ENCODE measurements at regions not wholly inside any gene's neighbourhood (a gene's known extent, or its start where the extent isn't known, plus 50 kb on each side); places are given as distances from the start of the nearest gene placed in this dataset.

DNA sequence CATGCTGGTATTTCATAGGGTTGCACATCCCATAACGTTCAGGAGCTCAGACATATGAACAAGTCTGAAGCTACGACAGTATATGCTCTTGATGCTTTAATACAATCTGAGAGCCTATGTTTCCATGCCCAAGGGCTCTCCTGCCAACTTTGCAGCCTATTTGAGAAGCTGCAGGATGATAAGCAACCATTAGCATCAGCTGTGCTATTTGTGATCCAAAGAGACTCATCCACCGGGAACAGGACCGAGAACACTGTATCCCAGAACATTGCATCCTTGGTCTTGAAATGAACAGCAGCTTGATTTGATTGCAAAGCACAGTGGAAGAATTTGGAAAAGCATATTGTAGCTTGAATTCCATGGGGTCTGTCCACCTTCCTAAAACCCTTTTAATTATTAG is 156.2 kb upstream of the PTER start:
- 2% methylated on average over 4 of the region's 4 CpGs for WGBS (ENCODE audit: insufficient coverage, low coverage, missing lambda C conversion rate)
- in situ Hi-C loops (cut with MboI) (no loop called here), intact Hi-C loops (cut with micrococcal nuclease) (no loop called here)
- CTCF ChIA-PET (ENCODE audit: low intra/inter-chr PET ratio): no interaction called here
- TF ChIP-seq ZNF830 (CRISPR knock-in tag; IDR thresholded peaks at IDR 0.05) (no peak), U2AF2 (optimal IDR thresholded peaks at IDR 0.05; ENCODE audit: low read depth, low read length) (no peak), ZNF507 (tag; conservative IDR thresholded peaks at IDR 0.05) (no peak), POLR2AphosphoS5 (IDR thresholded peaks at IDR 0.05; ENCODE audit: control insufficient read depth, insufficient read depth, low read depth, low read length) (no peak), KLF10 (CRISPR knock-in tag; IDR thresholded peaks at IDR 0.05) (no peak), POLR2B (IDR thresholded peaks at IDR 0.05; ENCODE audit: low read depth, partially characterized antibody) (no peak), RCOR1 (IDR thresholded peaks at IDR 0.05; ENCODE audit: borderline replicate concordance in 1 of 2, low read depth in 2 of 2, low read length in 2 of 2) (no peak), FOXA3 (CRISPR knock-in tag; conservative IDR thresholded peaks at IDR 0.05 in 1 of 2, IDR thresholded peaks at IDR 0.05 in 1 of 2) (no peak), ERF (CRISPR knock-in tag; IDR thresholded peaks at IDR 0.05) (no peak), ZKSCAN1 (IDR thresholded peaks at IDR 0.05; ENCODE audit: low read depth, low read length) (no peak), GABPB1 (CRISPR knock-in tag; IDR thresholded peaks at IDR 0.05) (no peak), SREBF1 (IDR thresholded peaks at IDR 0.05; ENCODE audit: borderline replicate concordance, low read depth, low read length) (no peak), TFAM (CRISPR knock-in tag; conservative IDR thresholded peaks at IDR 0.05) (no peak), ZNF444 (CRISPR knock-in tag; IDR thresholded peaks at IDR 0.05) (no peak), HNRNPK (IDR thresholded peaks at IDR 0.05; ENCODE audit: low read depth, low read length, poor library complexity, severe bottlenecking) (no peak), ZNF197 (CRISPR knock-in tag; IDR thresholded peaks at IDR 0.05; ENCODE audit: low read depth) (no peak)
- TF ChIP-seq, protein P1, sequence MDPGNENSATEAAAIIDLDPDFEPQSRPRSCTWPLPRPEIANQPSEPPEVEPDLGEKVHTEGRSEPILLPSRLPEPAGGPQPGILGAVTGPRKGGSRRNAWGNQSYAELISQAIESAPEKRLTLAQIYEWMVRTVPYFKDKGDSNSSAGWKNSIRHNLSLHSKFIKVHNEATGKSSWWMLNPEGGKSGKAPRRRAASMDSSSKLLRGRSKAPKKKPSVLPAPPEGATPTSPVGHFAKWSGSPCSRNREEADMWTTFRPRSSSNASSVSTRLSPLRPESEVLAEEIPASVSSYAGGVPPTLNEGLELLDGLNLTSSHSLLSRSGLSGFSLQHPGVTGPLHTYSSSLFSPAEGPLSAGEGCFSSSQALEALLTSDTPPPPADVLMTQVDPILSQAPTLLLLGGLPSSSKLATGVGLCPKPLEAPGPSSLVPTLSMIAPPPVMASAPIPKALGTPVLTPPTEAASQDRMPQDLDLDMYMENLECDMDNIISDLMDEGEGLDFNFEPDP (CRISPR knock-in tag; IDR thresholded peaks at IDR 0.05): no peak
- H4K20me1 ChIP-seq (replicated peaks; ENCODE audit: control insufficient read depth, insufficient read depth, low read length): no peaks in the 10 kb centered on the region
- no peak overlapping the region for H3K9ac ChIP-seq (ENCODE audit: insufficient read depth in 1 of 2, low read depth in 2 of 2, low read length in 2 of 2)
- POLR2A ChIA-PET: no interaction called here
- H3K9me1 ChIP-seq (ENCODE audit: control insufficient read depth, insufficient read depth, low read length): no peaks in the 10 kb centered on the region
- H3K4me1 ChIP-seq (replicated peaks in 1 of 2; ENCODE audit: control insufficient read depth in 2 of 2, insufficient read depth in 2 of 2, low read length in 2 of 2): no peaks in the 10 kb centered on the region; a peak in 1 of 5 replicates
- no peaks in the 10 kb centered on the region for H3K79me2 ChIP-seq (ENCODE audit: control insufficient read depth, insufficient read depth, low read length)
- FAIRE-seq (no peak), ATAC-seq (no peak), DNase-seq (ENCODE audit: extremely low read depth in 1 of 4, low spot score in 3 of 4) (no peak)
- no peak overlapping the region for H3K4me3 ChIP-seq
- H3K27me3 ChIP-seq (ENCODE audit: control insufficient read depth in 2 of 2, insufficient read depth in 2 of 2, low read length in 2 of 2): peaks cover 0 to 5% of the 10 kb centered on the region in 2 experiments; a peak in 3 of 5 replicates
- BruUV-seq (replicated peaks): no TSS peak
- no peaks in the 10 kb centered on the region for H3K36me3 ChIP-seq (ENCODE audit: control insufficient read depth, insufficient read depth, low read length)
- H3K27ac ChIP-seq (ENCODE audit: extremely low read depth, low read depth, low read length): no peak overlapping the region
- no peak overlapping the region for H2AFZ ChIP-seq (ENCODE audit: low read depth, low read length)
- no peak overlapping the region for H3K4me2 ChIP-seq (ENCODE audit: insufficient read depth, low read length)
- no peaks in the 10 kb centered on the region for H3K9me3 ChIP-seq (replicated peaks; ENCODE audit: control insufficient read depth, insufficient read depth, low read depth, low read length)
